RWPE2 (cell line): ENCODE measurements at regions not wholly inside any gene's neighbourhood (a gene's known extent, or its start where the extent isn't known, plus 50 kb on each side); places are given as distances from the start of the nearest gene placed in this dataset.

Source experiments
- ATAC-seq: fragments of 200-7000 bp; cut with Tn5 transposase; 3 replicates; pipeline ENCODE4 v1.9.1; 2021; ENCODE audit warnings: low read depth
- DNase-seq: peaks from one replicate; pipeline ENCODE4 v3.0.0-alpha.2; 2020; ENCODE audit warnings: low spot score
- H3K27ac ChIP-seq: fragments of 450-650 bp; 2 replicates; pipeline ENCODE4 v1.5.1; 2017; ENCODE audit warnings: mild to moderate bottlenecking; ENCODE audit not compliant: poor library complexity, severe bottlenecking
- H3K27me3 ChIP-seq: fragments of 250-450 bp; sonication (Bioruptor Pico); 2 replicates; pipeline ENCODE4 v1.5.1; 2021; ENCODE audit warnings: mild to moderate bottlenecking, moderate library complexity; ENCODE audit not compliant: insufficient read depth, poor library complexity, severe bottlenecking
- H3K36me3 ChIP-seq: fragments of 250-450 bp; sonication (Bioruptor Pico); 2 replicates; pipeline ENCODE4 v1.5.1; 2020; ENCODE audit warnings: low read depth, mild to moderate bottlenecking, moderate library complexity
- H3K4me1 ChIP-seq: fragments of 250-450 bp; sonication (Bioruptor Pico); 2 replicates; pipeline ENCODE4 v1.5.1; 2021; ENCODE audit warnings: mild to moderate bottlenecking, moderate library complexity; ENCODE audit not compliant: insufficient read depth, poor library complexity, severe bottlenecking
- H3K4me3 ChIP-seq: fragments of 250-450 bp; sonication (Bioruptor Pico); 2 replicates; pipeline ENCODE4 v1.5.1; 2021; ENCODE audit warnings: mild to moderate bottlenecking, moderate library complexity; ENCODE audit not compliant: severe bottlenecking
- H3K9me3 ChIP-seq: fragments of 250-450 bp; sonication (Bioruptor Pico); 2 replicates; pipeline ENCODE4 v1.5.1; 2021; ENCODE audit warnings: mild to moderate bottlenecking, moderate library complexity; ENCODE audit not compliant: severe bottlenecking
- CTCF ChIP-seq: fragments of 450-650 bp; IDR thresholded peaks from one replicate; pipeline ENCODE4 v1.5.1; 2017; ENCODE audit warnings: mild to moderate bottlenecking, moderate library complexity; ENCODE audit not compliant: poor library complexity, severe bottlenecking

GRCh38 chr4:126965877-126966276, 666.9 kb upstream of the INTU start:
- ATAC-seq, result no peak
- TF ChIP-seq CTCF, result no peak
- no peak overlapping the region for H3K27ac ChIP-seq
- no peaks in the 10 kb centered on the region for H3K27me3 ChIP-seq
- no peaks in the 10 kb centered on the region for H3K9me3 ChIP-seq
- H3K36me3 ChIP-seq, result no peaks in the 10 kb centered on the region
- H3K4me1 ChIP-seq, result no peaks in the 10 kb centered on the region
- no peak overlapping the region for H3K4me3 ChIP-seq
- DNase-seq, result no peak

GRCh38 chr4:126969360-126970235, 663.2 kb upstream of the INTU start:
- Histone ChIP-seq H3K9me3 (no peaks in the 10 kb centered on the region), H3K27ac (no peak overlapping the region), H3K4me3 (no peak overlapping the region), H3K36me3 (no peaks in the 10 kb centered on the region), H3K4me1 (no peaks in the 10 kb centered on the region), H3K27me3 (no peaks in the 10 kb centered on the region)
- no peak for TF ChIP-seq CTCF
- ATAC-seq (no peak), DNase-seq (no peak)

GRCh38 chr4:126973201-126973600, 659.6 kb upstream of the INTU start:
- no peaks in the 10 kb centered on the region for H3K36me3 ChIP-seq
- H3K4me1 ChIP-seq, result no peaks in the 10 kb centered on the region
- no peaks in the 10 kb centered on the region for H3K9me3 ChIP-seq
- H3K27ac ChIP-seq, result no peak overlapping the region
- H3K27me3 ChIP-seq, result no peaks in the 10 kb centered on the region
- no peak for DNase-seq
- H3K4me3 ChIP-seq, result no peak overlapping the region
- TF ChIP-seq CTCF, result no peak
- no peak for ATAC-seq

- ATAC-seq, result no peak
- TF ChIP-seq CTCF, result no peak
- Histone ChIP-seq H3K27ac (no peak overlapping the region), H3K36me3 (no peaks in the 10 kb centered on the region), H3K9me3 (no peaks in the 10 kb centered on the region), H3K4me1 (no peaks in the 10 kb centered on the region), H3K4me3 (no peak overlapping the region), H3K27me3 (no peaks in the 10 kb centered on the region)
- DNase-seq, result no peak
Observed at GRCh38 chr4:126976850-126977632, 655.7 kb upstream of the INTU start.
